ENCODE measurements at regions not wholly inside any gene's neighbourhood (a gene's known extent, or its start where the extent isn't known, plus 50 kb on each side); places are given as distances from the start of the nearest gene placed in this dataset.

GRCh38 chr10:128438417-128439063, 312.3 kb upstream of the MKI67 start:
- POLR2A ChIA-PET = no interaction called here
- CTCF ChIA-PET = no interaction called here

- POLR2A ChIA-PET = no interaction called here
- CTCF ChIA-PET = no interaction called here
Observed at GRCh38 chr10:128440513-128441160, 314.4 kb upstream of the MKI67 start.

GRCh38 chr10:128443925-128444518, 317.8 kb upstream of the MKI67 start:
- POLR2A ChIA-PET = no interaction called here
- CTCF ChIA-PET = no interaction called here

GRCh38 chr10:128448796-128449195, 322.6 kb upstream of the MKI67 start:
- POLR2A ChIA-PET = no interaction called here
- CTCF ChIA-PET = no interaction called here

GRCh38 chr10:128451879-128452278, 325.7 kb upstream of the MKI67 start:
- CTCF ChIA-PET = no interaction called here
- POLR2A ChIA-PET = no interaction called here

- ChIA-PET POLR2A (no interaction called here), CTCF (no interaction called here)
Observed at GRCh38 chr10:128456271-128456670, 330.0 kb upstream of the MKI67 start.

GRCh38 chr10:128457136-128457535, 330.9 kb upstream of the MKI67 start:
- ChIA-PET POLR2A (no interaction called here), CTCF (no interaction called here)

- ChIA-PET POLR2A (no interaction called here), CTCF (no interaction called here)
Observed at GRCh38 chr10:128461991-128462390, 335.8 kb upstream of the MKI67 start.

- ChIA-PET POLR2A (no interaction called here), CTCF (no interaction called here)
Observed at GRCh38 chr10:128462844-128463243, 336.6 kb upstream of the MKI67 start.

- CTCF ChIA-PET = no interaction called here
- POLR2A ChIA-PET = no interaction called here
Observed at GRCh38 chr10:128463991-128464760, 338.0 kb upstream of the MKI67 start.

- ChIA-PET CTCF (no interaction called here), POLR2A (no interaction called here)
Observed at GRCh38 chr10:128465697-128466096, 339.5 kb upstream of the MKI67 start.

- CTCF ChIA-PET = no interaction called here
- POLR2A ChIA-PET = no interaction called here
Observed at GRCh38 chr10:128466831-128467371, 340.7 kb upstream of the MKI67 start.

- ChIA-PET POLR2A (no interaction called here), CTCF (no interaction called here)
Observed at GRCh38 chr10:128468462-128468861, 342.2 kb upstream of the MKI67 start.

GRCh38 chr10:128469515-128469914, 343.3 kb upstream of the MKI67 start:
- CTCF ChIA-PET = no interaction called here

GRCh38 chr10:128470321-128470965, 344.2 kb upstream of the MKI67 start:
- POLR2A ChIA-PET = no interaction called here
- CTCF ChIA-PET = no interaction called here

More at GRCh38 chr10:128469515-128469914, 343.3 kb upstream of the MKI67 start:
- POLR2A ChIA-PET = no interaction called here

GRCh38 chr10:128471151-128471550, 344.9 kb upstream of the MKI67 start:
- ChIA-PET CTCF (no interaction called here), POLR2A (no interaction called here)

GRCh38 chr10:128472196-128472595, 346.0 kb upstream of the MKI67 start:
- ChIA-PET CTCF (no interaction called here), POLR2A (no interaction called here)

GRCh38 chr10:128473396-128473795, 347.2 kb upstream of the MKI67 start:
- ChIA-PET POLR2A (no interaction called here), CTCF (no interaction called here)

- ChIA-PET POLR2A (no interaction called here), CTCF (no interaction called here)
Observed at GRCh38 chr10:128473911-128474310, 347.7 kb upstream of the MKI67 start.

GRCh38 chr10:128474571-128474970, 348.3 kb upstream of the MKI67 start:
- POLR2A ChIA-PET = no interaction called here
- CTCF ChIA-PET = no interaction called here

Measured in activated CD8-positive, alpha-beta memory T cell treated with anti-CD3 and anti-CD28 coated beads for 36 hours (primary cell).